Erythroblast (primary cell): ENCODE measurements at regions not wholly inside any gene's neighbourhood (a gene's known extent, or its start where the extent isn't known, plus 50 kb on each side); places are given as distances from the start of the nearest gene placed in this dataset.

Experiments used
- DNase-seq, 2 experiments: peaks; one replicate each; lab custom pipeline; 2025; lab: John Stamatoyannopoulos, UW
- GATA1 ChIP-seq: IDR thresholded peaks from 2 replicates; pipeline ENCODE4 v1.6.1; 2011; ENCODE audit warnings: low read depth, mild to moderate bottlenecking, control low read depth, low read length, moderate library complexity
- POLR2A ChIP-seq: IDR thresholded peaks from 2 replicates; pipeline ENCODE4 v1.6.1; 2011; ENCODE audit warnings: mild to moderate bottlenecking, low read length

DNA sequence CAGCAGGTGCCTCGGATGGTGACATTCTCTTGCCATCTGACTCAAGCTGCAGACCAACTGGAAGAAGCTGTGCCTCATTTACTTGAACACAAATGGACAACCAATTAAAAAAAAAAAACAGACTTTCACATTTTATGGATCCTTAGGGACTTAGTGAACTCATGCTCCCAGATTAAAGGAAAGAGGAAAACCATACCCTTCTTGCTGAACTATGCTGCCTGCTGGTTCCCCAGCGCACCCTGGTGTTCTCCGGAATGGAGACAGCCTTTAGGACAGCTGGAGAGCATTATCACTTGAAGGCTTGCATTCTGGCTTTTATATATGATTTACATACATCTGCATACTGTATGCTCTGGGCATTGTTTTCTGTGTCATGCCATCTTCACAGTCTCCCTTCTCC, 370.7 kb downstream of the SLC4A3 start:
- TF ChIP-seq GATA1 (no peak), POLR2A (no peak)
- no peak for DNase-seq

DNA sequence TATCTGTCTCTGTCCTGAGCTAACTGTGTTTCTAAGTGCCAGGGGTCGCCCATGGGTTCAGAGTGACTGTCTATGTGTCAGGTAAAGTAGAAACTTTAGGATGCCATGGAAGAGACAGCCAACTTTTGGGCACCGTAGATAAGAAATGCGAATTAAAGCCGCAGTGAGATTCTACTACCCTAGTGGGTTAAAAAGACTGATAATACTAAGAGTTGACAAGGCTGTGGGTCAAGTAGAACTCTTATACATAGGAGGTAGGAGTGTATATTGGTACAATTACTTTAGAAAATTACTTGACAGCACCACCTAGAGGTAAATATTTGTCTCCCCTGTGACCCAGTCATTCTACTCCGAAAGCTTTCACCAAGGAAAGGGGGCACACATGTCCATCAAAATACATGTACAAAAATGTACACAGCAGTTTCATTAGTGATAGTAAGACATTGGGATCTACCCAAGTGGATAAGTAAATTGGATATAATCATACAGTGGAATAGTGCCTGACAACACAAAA, 371.3 kb downstream of the SLC4A3 start:
- DNase-seq: no peak
- TF ChIP-seq POLR2A: no peak
- TF ChIP-seq GATA1: no peak

DNA sequence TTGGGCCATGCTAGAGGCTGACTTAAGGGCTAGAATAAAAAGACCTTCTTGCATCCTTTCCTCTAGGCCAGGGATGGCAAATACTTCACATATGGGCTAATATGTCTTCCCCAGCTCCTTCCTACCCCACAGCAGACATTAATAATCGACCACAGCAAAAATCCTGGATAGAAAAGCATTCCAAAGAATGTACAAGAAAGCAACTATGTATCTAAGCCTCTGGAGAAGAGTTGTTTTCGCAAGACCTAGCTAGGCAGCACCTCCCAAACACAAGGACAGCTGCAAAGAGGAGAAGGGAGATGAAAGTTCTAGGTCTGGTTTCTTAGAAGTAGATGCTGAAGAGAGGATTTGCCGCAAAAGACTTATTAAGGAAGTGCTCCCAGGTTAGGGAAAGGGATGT, 372.6 kb downstream of the SLC4A3 start:
- TF ChIP-seq POLR2A (no peak), GATA1 (no peak)
- no peak for DNase-seq

DNA sequence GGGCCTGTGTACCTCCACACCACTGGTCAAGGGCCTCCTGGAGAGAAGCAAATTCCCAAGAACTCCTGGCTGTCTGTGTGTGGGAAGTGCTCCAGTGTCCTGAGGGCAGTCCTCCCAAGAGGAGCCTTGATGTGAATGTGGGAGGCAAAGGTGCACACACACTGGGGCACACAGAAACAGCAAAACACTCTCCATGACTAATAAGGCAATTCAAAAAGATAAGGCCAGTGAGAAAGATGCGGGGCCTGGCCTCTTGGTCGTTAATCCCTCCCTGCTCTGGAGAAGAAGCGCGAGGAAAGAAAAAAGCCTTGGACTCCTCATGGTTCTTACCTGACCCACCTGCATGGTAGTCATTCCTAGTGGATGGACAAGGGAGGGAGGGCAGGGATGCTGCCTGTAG, 373.2 kb downstream of the SLC4A3 start:
- TF ChIP-seq GATA1: no peak
- TF ChIP-seq POLR2A: no peak
- no peak for DNase-seq

DNA sequence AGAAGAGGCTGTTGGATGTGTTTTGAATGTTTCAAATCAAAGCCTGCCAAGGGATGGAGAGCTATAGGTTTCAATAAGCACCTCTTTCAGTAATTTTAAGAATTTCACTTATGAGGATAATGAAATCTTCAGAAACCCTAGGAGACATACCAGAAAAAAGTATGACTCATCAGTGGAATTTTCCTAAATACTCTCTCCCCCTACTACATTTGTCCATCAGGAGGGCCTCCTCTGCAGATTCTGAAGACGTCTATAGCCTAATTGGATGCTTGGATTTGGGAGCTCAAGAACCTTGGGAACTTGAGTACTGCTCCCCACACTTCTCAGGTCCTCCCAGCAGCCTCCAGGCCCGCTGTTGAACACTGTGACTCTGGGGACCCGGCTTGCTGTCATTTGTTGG, 374.3 kb downstream of the SLC4A3 start:
- no peak for TF ChIP-seq GATA1
- no peak for TF ChIP-seq POLR2A
- no peak for DNase-seq

DNA sequence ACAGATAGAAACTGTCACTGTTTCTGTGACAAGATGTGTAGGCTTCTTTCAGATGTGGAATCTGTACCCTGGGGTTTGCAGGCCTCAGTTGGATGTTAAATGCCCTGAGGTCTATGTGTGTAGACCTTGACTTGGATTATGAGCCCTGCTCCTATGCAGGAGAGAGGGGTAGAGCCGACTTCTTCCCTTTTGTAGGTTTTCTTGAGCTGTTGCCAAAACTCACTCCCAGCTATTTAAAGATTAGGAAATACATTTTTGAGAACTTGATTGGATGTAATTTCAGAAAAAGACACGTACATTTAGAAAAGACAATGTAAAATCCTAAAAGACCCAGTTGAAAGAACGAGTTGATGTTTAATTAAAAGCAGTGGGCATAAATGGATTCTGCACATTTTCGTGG, 374.8 kb downstream of the SLC4A3 start:
- DNase-seq: no peak
- TF ChIP-seq POLR2A (no peak), GATA1 (no peak)

DNA sequence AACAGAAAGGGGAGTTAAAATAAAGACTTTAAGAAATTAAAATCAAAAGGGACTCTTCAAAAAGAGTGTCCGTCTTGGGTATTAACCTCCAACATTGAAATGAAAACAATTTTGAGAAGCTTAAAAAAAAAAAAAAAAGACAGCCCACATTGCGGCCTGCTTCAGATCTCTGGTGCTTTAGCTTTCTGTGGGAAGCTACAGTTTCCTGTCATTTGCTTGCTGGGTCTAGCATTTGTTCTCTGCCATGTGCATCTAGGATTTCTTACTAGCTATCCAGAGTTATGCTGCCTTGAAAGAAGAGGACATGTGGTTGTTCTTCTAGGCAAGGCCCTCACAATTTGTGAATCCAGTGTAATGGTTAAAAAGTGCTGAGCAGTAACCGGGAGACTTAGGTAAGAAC, 375.3 kb downstream of the SLC4A3 start:
- no peak for TF ChIP-seq POLR2A
- TF ChIP-seq GATA1: no peak
- no peak for DNase-seq

DNA sequence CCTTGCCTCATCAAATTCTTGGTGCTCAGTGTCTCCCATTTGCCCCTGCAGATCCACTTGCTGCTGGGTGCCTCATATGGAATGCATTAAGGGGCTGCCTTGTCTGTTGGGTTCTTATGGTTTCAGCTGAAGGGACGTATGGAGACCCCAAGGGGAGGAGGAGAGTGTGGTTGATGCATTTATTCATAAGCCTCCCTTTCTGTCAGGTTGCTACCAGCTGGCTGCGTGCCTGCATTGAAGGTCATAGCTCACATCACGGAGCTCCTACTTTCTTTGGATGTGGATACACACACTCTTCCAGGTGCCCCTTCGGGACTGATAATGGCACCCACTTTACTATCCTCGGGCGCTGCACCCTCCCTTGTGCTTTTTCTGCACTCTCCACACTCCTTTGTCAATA, 377.9 kb downstream of the SLC4A3 start:
- TF ChIP-seq GATA1: no peak
- no peak for TF ChIP-seq POLR2A
- no peak for DNase-seq

DNA sequence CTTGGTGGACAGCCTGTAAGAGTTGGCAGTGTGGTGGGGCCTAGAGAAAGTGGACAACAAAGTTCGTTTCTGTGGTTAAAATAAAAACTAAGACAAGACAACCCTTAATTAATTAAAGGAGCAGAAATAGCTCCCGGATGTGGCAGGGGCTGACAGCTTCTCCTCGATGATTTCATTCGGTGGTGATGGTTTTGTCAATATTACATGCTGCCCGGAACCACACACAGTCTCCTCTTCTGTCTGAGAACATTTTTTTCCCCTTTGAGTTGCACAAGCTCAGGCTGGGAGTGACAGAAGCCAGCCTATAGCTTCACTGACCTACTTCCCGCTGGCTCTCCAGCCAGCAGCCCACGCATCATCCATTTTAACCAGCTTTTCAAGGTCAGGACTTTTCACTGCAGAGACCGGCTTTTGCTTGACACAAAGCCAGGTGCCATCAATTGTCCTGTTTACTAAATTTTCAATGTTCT, 378.8 kb downstream of the SLC4A3 start:
- no peak for TF ChIP-seq POLR2A
- TF ChIP-seq GATA1: no peak
- no peak for DNase-seq

DNA sequence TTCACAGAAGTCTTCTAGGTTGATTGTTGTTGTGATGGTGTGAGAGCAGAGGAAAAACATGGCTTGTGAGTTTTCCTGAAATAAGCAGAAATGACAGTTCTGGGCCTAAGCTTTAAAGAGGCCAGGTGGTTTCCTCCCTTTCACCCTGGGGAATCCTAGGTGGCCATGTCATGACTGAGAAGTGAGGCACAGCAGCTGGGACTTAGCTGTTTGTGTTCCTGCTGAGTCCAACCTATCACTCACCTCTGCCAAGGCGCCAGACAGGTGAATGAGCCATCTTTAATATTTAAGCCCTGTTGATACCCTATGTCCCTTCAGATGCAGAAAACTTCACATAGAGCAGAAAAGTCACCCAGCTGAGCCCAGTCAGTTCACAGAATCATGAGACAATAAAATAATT, 384.4 kb downstream of the SLC4A3 start:
- no peak for DNase-seq
- TF ChIP-seq GATA1: no peak

DNA sequence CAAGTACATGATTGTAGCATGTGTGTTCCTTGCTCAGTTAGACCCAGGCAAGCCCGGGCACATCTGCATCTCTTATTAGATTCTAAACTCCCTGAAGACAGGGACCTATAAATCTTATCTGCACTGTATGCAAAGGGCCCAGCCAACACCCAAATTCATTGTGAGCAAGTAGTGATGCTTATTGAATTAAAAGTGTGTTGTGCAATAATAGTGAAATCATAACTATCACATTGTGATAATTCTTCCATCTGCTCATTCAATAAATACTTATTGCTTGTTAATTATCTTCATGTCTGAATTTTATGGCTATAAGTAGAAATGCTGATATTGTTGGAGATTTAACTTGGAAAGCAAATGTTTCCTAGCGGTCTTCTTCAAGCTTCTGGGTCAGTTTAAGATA, 387.5 kb downstream of the SLC4A3 start:
- no peak for DNase-seq
- TF ChIP-seq POLR2A: no peak
- no peak for TF ChIP-seq GATA1

DNA sequence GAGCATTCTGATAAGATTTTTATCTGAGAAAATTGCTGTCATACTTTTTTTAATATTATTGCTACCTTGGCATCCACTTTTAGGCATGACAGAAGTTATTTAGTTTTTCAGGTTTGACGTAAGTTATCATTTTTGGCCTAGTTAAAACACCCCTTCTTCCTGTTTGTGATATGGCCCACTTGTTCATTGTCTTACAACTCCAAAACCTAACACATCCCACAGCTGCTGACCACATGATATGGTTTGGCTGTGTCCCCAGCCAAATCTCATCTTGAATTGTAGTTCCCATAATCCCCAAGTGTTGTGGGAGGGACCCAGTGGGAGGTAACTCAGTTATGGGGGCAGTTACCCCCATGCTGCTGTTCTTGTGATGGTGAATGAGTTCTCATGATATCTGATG, 388.1 kb downstream of the SLC4A3 start:
- TF ChIP-seq GATA1: no peak
- TF ChIP-seq POLR2A: no peak

DNA sequence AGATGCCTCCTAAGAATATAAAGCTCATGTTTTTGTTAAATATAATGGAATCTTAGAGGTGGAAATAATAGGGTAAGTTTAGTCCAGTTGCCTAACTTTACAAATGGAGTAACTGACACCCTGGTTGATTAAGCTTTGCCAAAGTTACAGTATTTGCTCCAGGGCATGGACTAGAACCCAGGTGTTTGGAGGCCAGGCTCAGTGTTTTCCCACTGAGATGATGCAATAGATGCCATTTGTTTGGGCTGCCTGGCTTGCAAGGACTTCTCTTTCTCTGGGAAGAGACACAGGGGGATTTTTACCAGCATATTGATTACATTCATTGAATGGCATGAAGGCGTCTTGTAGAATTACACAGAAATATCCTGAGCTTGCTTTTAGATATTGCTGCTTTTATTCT, 397.8 kb downstream of the SLC4A3 start:
- TF ChIP-seq POLR2A: no peak
- no peak for TF ChIP-seq GATA1
- no peak for DNase-seq

More for the DNA sequence above, 388.1 kb downstream of the SLC4A3 start:
- DNase-seq: no peak

DNA sequence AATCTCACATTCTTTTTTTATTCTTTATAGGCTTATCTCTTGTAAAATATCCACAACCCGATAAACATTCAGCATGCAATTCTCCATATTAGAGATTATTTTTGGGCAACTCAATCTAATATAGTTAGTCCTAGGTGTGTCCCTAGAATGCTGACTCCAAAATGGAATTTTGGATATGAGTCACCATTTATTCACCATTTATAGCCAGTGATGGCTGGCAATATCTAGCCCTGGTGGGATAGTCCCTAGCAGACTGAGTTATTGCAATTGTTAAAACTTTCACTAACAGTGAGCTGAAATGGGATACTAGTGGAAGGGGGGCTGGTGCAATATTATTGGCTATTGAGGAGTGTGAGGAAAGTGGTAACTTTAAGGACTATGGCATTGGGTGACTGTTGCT, 401.6 kb downstream of the SLC4A3 start:
- TF ChIP-seq POLR2A (no peak), GATA1 (no peak)
- DNase-seq: no peak

DNA sequence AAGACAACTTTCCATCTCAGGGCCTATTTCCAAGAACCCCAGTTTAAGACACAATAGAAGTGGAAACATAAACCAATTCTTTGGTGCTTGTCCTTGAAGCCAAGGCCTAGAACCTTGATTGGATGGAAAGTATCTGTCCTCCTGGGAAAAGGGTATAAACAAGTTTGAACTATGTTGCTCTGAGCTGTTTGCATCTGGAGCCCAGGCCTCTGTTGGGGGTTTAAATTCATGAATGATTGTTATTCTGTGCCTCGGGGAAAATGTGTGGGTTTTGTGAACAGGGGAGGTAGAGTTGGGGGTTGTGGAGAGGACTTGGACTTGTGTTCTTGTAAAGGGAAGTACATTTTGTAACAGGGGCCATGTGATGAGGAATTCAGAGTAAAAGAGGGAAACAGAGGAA, 406.1 kb downstream of the SLC4A3 start:
- no peak for TF ChIP-seq POLR2A
- no peak for TF ChIP-seq GATA1
- no peak for DNase-seq
